Activated CD4-positive, CD25-positive, alpha-beta regulatory T cell treated with anti-CD3 and anti-CD28 coated beads, Interleukin-2, amount 50 U/mL, for 72 hours (primary cell): ENCODE measurements at regions not wholly inside any gene's neighbourhood (a gene's known extent, or its start where the extent isn't known, plus 50 kb on each side); places are given as distances from the start of the nearest gene placed in this dataset.
"Not testable (repeated sequence)": the region's sequence is repeated elsewhere in the genome, so short reads cannot be mapped to it uniquely, and the experiment has no call there.

ENCODE experiments used
- DNase-seq: peaks from one replicate; pipeline ENCODE4 v3.0.0; 2021

DNA sequence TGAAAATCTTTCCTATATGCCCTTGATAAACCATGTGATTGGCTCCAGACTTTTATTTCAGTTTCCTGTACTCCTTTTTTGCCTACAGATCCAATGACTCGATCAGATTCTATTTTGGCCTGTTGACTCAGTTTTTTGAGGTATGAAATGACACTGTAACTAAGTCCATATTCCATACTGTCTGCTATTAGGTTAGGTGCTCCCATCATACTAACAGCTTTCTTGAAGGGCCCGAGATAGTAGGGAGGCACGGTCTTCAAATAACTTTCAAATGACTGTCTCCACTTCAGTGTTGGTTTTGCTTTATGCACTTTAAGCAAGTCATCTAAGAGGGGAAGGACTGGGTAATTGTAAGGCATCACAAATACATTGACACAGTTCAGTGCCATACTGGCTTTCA, 295.4 kb upstream of the DAB2 start:
- DNase-seq = no peak

DNA sequence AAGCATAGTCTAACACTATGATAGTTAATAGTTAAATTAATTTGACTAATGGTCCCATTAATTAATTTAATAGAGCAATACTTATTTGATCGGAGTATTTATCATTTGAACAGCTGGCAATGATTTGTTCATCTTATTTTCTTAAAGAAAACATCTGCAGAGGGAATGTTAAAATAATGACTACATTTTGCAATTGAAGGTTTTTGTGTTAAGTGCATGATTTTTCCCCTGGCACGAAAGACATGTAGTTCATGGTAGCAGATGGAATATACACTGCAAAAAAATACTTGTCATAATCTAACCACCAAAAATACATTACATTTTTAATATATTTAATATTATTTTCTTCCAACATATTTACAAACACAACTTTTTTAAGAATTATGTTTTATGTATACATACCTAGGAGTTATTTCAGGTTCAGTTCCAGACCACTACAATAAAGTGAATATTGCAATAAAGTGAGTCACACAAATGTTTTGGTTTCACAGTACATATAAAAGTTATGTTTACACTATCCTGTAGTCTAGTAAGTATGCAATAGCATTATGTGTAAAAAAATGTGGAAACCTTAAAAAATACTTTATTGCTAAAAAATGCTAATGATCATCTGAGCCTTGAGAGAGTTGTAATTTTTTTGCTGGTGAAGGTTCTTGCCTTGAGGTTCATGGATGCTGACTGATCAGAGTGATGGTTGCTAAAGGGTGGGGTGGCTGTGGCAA, 292.6 kb upstream of the DAB2 start:
- no peak for DNase-seq

DNA sequence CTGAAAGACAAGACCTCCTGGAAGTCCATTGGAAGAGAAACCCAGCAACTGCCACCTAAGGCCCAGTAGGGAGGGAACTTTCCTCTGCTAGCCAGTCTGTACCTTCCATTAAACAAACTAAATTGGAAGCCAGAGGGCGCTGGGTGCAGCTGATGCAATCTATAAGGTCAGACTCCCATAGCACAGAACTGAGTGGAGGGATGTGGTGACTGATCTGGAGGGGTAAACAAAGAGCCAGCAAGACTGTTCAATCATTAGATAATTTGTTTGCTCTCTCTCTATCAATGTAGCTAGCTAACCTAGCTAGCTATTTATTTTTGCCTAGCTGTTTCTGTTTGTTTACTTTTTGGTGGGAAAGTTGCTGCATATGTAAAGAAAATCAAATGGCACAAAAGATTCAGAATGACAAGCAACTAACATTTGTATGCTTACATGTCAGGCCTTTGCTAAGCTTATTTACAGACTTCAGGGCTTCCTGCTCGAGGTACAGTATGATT, 291.8 kb upstream of the DAB2 start:
- no peak for DNase-seq

DNA sequence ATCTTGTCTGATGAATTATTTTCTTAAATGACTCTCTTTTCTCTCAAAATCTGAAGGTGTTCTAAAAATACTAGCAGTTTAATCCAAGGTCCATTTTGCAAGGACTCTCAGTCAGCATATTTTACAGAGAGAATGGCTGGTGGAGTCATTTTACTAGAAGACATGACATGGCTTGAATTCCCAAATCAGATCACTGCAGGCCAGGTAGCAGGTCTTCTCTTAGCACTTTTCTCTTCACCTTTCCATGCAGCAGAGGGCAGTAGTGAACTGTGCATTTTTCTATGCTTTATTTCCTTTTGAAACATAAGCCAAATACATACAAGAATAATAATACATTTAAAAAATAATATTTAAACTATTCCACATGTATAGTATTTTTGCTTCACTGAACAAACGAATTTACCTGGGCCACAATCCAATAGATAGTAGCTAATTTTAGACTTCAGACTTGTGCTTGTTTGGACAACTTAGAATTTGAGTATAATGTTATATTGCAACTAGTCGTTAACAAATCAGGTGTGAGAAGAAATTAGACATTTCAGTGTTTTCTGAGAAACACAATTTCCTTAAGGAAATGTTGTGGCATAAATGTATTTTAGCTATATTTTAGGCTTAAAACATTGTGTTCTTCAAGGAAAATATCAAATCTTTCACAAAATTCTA, 289.4 kb upstream of the DAB2 start:
- DNase-seq = no peak

DNA sequence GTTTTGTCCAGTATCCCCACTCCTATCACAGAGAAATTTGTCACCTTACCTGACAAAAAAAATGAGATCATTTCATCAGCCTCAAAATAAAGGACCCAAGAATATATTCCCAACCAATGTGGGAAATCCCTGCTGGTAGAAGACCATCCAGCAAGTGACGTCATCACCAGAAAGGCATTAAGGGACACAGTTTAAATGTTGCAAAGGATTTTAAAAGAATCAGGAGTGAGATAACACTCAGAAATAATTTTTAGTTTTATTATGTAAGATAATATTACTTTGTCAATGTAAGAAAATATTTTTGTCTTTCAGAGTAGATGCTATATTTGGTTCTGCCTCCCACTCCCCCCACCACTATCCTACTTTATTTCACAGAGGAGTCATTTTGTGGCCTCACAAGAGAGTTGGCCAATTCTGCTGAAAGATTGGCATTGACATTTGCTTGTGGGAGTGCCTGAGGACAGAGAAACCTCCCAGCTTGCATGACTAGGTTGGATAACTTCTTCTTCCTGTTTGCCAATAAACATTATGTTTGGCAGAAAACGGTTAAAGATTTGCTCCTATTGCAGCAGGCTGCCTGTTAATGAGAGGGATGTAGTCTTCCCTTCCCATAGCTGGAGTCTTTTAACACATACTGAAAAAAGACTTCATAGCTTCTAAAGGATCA, 288.6 kb upstream of the DAB2 start:
- no peak for DNase-seq

DNA sequence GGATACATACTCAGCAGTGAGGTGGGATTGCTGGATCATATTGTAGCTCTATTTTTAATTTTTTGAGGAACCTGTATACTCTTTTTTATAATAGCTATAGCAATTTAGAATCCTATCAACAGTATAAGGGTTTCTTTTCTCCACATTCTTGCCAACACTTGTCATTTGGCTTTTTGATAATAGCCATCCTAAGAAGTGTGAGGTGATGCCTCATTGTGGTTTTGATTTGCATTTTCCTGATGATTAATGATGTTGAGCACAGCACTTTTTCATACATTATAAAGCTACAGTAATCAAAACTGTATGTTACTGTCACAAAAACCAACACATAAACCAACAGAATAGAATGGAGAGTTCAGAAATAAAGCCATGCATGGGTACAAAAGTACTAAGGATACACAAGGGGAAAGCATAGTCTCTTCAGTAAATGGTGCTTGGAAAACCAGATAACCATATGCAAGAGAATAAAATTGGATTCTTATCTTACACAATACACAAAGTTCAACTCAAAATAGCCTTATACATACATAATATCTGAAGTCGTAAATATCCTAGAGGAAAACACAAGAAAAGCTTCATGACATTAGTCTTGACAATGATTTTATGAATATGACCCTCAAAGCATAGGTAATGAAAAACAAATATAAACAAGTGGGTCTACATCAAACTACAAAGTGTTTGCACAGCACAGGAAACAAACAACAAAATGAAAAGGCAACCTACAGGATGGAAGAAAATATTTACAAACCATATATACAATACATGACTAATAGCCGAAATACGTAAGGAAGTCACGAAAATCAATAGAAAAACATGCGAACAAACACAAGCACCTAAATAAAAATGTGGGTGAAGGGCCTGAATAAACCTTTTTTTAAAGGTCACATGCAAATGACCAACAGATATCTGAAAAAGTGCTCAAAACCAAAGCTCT, 287.8 kb upstream of the DAB2 start:
- no peak for DNase-seq

DNA sequence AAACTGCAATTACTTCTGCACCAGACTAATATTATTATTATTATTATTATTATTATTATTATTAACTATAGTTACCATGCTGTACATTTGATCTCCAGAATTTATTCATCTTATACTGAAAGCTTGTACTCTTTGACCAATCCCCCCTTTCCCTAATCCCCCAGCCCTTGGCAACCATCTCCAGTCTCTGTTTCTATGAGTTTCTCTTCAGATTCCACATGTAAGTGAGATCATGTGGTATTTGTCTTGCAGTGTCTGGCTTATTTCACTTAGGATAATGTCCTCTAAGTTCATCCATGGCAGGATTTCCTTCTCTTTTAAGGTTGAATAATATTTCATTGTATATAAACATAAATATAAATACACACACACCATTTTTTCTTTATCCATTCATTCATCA, 287.0 kb upstream of the DAB2 start:
- DNase-seq = no peak

DNA sequence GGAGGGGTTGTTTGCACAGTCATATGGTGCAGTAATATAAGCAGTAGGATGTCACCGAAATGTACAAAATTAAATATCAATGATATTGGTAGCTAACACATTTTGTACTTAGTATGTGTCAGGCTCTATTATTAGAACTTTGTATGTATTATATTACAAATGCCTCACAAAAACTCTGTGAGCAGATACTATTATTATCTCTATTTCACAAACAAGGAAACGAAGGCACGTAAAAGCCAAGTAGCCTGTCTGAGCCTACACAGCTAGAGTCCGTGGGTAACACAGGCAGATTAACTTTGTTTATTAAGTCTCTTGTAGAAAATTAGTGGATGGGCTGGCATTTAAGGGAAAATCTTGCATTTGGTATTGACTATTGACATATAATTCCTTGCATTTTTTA, 284.3 kb upstream of the DAB2 start:
- DNase-seq = no peak

DNA sequence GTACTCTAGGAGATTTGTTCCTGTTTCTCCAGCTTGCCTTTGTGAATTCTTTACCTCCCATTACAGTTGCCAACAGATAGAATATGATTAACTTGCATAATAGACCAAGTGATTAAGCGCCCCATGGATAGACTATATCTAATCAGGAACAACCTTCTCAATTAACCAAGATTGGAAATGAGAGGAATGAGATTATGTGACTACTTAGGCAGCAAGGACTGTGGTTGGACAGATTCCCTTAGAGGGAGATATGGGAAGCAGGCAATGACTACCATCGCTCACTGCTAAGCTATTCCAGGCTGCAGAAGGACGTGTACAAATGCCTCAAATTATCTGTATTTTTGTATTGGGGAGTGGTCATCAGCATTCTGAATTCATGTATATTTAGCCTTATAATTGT, 278.1 kb upstream of the DAB2 start:
- DNase-seq = no peak

DNA sequence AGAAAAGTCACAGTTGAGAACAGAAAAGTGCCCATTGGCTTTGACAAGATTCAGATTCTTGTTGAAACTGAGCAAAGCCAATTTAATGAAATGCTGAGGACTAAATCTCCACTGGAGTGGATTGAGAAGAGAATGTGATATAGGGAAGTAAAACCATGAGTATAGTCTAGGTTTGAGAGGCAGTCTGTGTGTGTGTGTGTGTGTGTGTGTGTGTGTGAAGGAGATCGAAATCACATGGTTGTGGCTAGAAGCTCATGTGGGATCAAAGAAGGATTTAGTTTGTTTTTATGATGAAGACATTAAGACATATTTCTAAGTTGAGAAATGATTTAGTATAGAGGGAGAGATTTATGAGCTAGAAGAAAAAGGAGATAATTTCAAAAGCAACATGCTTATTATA, 275.7 kb upstream of the DAB2 start:
- DNase-seq = no peak

DNA sequence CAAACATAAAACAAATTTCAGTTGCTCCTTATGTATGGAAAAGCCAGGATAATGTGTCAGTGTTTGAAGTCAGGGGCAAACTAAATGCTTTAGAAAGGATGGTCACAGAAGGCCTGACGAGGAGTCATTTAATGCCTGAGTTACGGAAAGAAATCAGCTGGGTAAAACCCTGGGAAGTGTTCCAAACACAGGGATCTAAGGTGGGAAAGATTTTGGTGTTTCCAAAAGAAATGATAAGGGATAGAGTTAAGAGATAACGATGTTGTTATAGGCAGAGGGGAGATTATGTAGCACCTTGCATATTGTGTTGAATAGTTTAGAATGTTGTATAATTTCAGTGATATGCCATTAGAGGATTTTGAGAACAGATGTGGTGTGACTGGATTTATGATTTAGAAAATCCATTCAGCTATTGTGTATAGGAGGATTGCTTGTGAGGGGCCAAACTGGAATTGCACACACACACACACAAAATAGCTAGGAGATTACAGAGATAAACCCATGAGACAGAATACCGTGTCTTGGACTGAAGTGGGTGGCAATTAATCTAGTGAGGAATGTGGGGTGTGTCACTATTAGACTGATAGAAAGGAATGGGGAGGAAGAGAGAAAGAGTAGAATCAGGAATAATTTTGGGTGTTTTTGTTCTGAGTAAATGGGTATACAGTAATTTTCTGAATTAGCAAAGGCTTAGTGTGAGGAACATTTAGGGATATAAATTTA, 274.2 kb upstream of the DAB2 start:
- DNase-seq = no peak

DNA sequence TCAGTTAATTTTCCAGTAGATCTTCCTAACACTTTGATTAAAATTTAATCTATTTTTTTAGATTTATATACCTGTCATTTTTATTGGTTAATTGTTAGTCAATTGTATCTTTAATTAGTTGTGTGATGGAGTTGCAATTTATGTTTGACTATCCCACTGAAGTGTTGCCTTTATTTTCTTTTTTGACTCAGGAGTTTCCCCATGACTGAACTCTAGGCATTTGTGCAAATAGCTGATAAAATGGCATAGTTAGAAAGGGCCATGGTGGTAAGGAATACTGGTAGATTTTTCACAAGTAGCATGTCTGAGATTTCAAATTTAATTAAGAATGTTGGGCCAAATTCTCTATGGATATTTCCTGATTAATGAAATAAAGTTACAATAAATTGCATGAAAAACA, 273.1 kb upstream of the DAB2 start:
- no peak for DNase-seq

DNA sequence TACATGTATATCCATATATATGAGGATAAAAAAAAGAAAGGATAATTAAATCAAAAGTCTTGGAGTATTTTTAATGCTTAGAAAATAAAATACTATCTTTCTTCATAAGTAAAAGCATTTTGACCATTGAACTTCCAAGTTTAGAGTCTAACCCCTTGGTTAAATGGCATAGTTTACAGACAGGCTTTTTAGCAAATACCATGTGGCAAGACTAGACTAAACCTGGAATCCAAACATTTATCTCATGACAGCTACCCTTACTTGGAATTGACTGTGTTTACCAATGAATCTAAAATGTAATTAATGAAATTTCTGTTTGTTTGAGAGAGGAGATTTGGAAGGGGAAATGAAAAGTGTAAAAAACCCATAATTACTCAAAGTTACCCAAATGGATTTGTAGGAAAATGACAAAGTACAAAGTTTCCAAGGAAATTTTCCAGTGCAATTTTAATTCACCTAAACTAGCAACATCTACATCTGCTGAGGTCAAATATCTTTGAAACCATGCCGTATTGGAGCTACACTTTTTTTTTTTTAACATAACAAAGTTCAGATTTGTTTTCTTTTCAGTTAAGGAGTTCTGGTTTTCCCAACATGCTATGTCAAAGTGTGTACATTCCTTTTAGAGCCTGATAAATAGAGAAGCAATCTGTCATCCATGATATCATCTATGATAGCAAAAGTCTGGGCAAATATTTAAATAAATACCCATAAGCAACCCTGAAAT, 272.1 kb upstream of the DAB2 start:
- no peak for DNase-seq

DNA sequence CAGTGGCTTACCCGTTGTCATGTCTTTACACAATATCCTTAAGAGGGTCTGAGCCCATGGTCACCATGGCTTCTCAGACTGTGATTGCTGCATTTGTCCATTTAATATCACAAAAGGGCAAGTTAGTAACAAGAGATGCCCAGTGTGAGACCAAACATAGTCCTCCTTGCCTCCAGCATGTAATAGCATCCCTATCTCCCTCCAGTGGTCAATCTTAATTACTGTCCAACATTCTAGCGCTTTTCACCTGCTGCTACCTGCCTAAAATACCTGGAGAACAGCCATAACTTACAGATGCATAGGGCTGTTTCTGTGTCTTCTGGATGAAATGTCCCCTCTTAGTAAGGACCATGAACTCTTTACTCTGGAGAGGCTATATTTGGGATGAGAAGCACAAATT, 267.2 kb upstream of the DAB2 start:
- no peak for DNase-seq

DNA sequence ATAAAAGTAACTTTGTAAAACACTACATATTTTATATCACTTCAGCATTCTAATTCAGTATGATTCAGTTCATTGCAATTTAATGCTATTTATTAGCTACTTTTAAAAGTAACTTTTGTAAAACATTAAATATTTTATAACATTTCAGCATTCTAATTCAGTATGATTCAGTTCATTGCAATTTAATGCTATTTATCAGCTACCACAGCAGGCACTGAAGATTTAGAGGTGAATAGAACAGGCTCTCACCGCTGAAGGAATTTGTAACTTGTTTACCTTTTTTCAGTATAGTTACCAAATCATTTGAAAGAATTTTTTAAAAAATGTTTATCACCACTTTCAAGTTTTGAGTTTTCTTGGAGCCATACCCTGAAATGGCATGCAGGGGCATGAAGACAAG, 266.4 kb upstream of the DAB2 start:
- no peak for DNase-seq

DNA sequence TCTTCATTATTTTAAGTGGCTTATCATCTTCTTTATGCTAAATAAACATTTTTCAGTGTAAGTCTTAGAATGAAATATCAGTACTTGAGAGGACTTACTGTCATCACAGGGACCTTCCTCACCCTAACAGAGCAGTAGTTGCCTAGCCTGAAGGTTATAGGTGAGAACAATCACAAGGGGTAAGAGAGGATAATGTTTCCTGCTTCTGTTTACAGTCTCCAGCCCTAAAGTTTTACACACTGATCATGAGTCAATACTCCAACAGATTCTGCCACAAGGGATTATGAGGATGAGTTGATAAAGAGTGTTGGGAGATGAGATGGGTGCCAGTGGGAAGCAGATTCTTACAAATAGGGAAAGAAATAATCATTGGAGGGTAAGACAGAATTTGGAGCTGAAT, 265.1 kb upstream of the DAB2 start:
- DNase-seq = no peak

DNA sequence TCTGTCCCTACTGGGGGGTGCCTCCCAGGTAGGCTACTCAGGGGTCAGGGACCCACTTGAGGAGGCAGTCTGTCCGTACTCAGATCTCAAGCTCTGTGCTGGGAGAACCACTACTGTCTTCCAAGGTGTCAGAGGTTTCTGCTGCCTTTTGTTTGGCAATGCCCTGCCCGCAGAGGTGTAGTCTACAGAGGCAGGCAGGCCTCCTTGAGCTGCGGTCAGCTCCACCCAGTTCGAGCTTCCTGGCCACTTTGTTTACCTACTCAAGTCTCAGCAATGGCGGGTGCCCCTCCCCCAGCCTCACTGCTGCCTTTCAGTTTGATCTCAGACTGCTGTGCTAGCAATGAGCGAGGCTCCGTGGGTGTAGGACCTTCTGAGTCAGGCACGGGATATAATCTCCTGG, 263.1 kb upstream of the DAB2 start:
- not testable (repeated sequence) for DNase-seq

DNA sequence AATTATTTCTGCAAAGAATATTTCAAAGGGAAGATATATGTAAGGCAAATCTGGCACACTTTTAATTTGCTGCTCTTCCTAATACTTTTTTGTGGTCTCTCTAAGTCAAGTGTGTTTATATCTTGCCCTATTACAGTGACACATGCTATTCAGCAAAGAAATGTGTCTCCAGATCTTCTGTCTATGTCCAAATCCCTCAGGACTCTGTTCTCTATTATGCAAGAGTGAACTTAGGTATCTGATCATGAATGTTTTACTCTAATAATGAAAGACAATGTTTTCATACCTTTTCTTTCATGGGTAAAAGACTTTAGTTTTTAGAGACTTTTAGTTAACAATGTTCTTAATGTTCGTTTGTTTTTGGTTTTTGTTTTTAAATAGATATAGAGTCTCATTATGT, 255.4 kb upstream of the DAB2 start:
- no peak for DNase-seq

DNA sequence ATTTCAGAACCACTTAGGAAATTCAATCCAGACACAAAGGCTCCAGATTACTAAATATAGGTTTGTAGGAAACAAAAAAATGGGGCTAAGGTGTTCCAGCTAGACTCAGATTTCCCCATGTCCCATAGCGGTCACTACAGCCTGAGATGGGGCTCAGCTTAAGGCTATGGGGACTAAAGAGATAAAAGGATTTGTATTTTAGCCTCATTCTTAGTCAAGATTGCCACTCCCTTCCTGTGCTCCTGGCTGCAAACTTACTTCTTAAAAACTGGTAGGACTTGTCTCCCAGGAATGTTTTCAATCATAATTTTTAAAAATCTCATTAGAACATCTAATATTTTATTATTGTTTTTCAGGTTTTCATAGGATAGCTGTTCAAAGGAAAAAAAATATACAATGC, 253.8 kb upstream of the DAB2 start:
- DNase-seq = no peak

DNA sequence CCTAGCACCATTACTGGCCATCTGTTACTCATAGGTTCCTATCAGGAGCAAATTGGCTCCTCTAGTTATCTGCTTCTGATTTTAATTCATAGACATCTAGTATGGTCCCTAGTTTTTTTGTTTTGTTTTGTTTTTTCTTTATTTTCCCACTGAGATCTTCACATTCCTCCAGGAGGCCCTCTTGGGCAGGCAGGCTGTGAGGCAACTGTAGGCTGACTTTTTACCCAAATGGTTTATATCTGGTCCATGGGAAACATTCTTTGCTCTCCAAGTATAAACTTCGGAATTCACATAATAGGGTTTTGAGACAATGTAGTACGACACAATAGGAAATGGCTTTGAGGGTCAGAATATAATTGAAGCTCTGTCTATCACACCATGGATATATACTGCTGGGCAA, 250.9 kb upstream of the DAB2 start:
- DNase-seq = no peak

DNA sequence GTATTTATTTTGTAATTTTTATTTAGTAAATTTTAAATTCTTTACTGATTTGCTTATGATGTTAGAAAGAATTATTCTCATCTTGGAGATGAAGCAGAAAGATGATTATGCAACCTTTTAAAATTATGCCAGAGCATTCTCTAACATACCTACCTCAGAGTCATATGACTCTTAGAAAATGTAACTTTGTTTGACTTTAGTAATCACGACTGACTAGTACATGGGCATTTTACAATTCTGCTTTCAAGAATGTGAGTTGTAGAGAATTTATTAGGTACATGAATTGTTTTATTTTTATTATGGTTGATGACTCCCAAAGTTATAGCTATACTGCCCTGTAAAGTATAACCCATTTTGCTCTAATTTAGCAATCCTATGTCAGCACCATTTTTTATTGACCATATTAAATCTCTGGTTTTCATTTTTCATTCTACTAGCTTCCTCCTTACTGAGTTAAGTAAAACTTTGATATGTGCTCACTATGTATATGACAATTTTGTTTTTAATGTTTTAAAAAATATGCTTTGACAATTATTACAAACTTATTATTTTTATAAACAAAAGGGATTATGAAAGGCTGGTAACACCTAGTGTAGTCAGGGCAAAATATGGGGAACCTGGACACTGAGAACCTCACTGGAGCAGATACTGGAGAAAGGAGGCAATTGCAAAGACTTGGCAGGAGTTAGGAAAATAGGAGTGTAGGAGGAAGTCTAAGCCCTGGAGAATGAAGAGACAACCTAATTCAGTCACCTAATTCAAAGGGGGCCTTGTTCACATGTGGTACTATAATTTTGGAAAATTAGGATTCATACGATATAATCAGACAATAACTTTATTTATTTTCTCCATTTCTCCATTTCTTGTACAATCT, 249.7 kb upstream of the DAB2 start:
- DNase-seq = no peak
